ENCODE measurements at regions not wholly inside any gene's neighbourhood (a gene's known extent, or its start where the extent isn't known, plus 50 kb on each side); places are given as distances from the start of the nearest gene placed in this dataset.

DNA sequence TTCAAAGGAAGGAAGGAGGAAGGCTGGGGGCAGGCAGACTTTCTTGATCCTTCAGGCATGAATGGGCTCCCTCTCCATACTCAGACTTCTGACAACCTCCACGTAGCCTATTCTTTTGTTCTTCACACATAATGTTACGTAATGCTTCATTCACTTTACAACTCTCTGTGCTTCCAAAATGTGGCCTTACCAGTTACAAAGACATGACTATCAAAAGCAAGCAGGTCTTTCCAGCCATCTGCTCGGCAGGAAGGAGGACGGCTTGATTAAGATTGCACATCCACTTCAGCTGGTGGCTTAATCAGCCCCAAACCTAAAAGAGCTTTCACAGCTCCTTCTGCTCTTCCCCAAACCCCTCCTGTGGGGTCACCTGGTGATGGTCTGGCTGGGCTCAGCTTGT, 263.2 kb downstream of the XXYLT1 start:
- no peak overlapping the region for H3K27ac ChIP-seq
- no peak for TF ChIP-seq ZFX (IDR thresholded peaks at IDR 0.05)
- TF ChIP-seq, protein P1, sequence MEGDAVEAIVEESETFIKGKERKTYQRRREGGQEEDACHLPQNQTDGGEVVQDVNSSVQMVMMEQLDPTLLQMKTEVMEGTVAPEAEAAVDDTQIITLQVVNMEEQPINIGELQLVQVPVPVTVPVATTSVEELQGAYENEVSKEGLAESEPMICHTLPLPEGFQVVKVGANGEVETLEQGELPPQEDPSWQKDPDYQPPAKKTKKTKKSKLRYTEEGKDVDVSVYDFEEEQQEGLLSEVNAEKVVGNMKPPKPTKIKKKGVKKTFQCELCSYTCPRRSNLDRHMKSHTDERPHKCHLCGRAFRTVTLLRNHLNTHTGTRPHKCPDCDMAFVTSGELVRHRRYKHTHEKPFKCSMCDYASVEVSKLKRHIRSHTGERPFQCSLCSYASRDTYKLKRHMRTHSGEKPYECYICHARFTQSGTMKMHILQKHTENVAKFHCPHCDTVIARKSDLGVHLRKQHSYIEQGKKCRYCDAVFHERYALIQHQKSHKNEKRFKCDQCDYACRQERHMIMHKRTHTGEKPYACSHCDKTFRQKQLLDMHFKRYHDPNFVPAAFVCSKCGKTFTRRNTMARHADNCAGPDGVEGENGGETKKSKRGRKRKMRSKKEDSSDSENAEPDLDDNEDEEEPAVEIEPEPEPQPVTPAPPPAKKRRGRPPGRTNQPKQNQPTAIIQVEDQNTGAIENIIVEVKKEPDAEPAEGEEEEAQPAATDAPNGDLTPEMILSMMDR (conservative IDR thresholded peaks at IDR 0.05) = no peak

DNA sequence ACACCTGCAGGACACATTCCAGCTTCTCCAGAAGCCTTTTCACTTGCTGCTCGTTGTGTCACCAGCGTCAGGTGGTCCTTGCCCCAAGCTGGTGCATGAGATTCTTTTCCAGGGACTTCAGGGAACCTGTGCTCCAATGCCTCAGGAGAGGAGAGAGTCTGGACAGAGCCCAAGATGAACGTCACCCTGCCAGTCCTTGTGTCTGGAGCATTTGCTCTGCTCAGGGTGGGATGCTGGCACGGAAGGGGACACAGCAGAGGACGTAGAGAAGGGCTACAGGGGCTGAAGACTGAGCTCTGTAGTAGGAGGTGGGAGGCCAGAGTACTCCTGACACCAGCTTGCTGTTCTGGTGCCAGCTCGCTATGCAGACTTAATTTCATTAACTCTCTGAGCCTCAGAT, 262.1 kb downstream of the XXYLT1 start:
- no peak overlapping the region for H3K27ac ChIP-seq
- TF ChIP-seq ZFX (IDR thresholded peaks at IDR 0.05) = no peak
- TF ChIP-seq, protein P1 (conservative IDR thresholded peaks at IDR 0.05) = no peak

DNA sequence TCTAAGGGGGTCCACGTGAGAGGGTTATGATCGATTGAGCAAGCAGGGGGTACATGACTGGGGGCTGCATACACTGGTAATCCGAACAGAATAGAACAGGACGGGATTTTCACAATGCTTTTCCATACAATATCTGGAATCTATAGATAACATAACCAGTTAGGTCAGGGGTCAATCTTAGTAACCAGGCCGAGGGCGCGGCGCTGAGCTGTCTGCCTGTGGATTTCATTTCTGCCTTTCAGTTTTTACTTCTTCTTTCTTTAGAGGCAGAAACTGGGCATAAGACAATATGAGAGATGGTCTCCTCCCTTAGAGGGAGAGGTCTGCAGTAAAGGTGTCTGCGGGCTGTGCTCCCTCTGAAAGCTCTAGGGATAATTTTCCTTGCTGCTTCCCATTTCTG, 261.3 kb downstream of the XXYLT1 start:
- no peak for TF ChIP-seq ZFX (IDR thresholded peaks at IDR 0.05)
- TF ChIP-seq, protein P1 (conservative IDR thresholded peaks at IDR 0.05) = no peak
- no peak overlapping the region for H3K27ac ChIP-seq

DNA sequence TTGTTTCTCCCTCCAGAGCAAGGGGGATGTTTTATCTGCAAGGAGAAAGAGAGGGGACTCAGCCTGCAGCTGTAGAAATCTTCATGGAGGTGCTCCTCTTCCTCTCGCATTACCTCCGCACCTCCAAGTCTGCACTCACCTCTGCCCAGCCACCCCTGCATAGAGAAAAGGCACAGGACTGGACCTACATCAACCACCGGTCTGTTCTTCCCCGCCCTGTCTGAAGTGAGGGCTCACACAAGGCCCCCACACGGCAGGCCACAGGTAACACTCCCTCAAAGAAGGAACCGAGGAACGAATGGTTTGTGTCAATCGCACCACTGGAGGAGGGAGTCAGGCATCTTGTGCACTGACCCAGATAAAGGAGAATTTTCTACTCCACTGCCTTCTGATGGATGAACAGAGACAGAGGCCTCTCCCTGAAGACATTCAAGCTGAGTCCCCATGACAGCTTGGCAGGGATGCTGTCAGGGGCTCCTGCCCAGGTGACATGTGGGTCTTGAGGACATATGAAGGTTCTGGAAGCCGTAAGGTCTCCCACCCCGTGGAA, 260.3 kb downstream of the XXYLT1 start:
- TF ChIP-seq ZFX (IDR thresholded peaks at IDR 0.05) = no peak
- TF ChIP-seq, protein P1 (conservative IDR thresholded peaks at IDR 0.05) = no peak
- H3K27ac ChIP-seq = no peak overlapping the region

DNA sequence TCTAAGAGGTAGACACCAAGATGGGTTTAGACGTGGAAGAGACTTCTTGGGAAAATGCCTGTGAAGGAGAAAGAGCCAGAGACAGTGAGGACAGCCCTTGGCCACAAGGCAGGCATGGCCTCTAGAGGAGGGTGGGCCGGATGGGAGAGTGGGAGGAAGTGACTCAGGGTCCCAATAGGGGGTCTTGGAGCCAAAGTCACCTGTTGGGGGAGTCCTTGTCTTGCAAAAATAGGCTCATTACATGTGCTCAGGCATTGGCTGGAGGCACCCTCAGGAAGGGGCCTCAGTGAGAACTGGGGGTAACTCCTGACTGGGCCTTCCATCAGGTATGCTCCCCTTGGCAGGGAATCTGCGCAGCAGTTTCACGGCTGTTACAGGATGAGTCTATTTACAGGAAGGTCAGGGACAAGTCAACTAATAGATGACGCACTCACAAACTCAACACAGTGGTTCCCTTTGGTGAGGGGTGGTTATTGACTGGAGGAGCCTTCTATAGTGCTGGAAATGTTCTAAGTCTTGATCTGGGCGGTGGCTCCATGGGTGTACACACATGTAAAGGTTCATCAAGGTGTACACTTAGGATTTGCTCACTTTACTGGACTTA, 259.6 kb downstream of the XXYLT1 start:
- TF ChIP-seq ZFX (IDR thresholded peaks at IDR 0.05) = no peak
- TF ChIP-seq, protein P1 (conservative IDR thresholded peaks at IDR 0.05) = no peak

DNA sequence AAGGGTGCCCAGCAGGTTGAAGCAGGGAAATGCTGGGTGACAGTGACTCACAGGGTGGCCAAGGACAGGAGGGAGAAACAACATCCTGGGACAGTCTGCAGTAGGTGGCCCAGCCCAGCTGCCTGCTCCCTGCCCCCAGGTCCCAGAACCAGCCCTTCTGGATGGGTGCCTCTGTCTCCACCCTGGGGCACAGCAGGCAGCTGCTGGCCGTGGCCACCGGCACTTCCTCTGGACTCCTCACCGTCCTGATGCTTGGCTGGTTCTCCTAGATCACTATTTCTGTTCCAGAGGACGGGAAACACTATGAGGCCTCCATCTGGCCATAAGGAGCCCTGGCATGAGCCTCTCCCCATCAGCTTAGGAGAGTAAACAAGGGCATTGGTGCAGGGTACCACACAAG, 258.9 kb downstream of the XXYLT1 start:
- H3K27ac ChIP-seq = no peak overlapping the region
- TF ChIP-seq, protein P1 (conservative IDR thresholded peaks at IDR 0.05) = no peak
- TF ChIP-seq ZFX (IDR thresholded peaks at IDR 0.05) = no peak

More for the DNA sequence above, 259.6 kb downstream of the XXYLT1 start:
- H3K27ac ChIP-seq = no peak overlapping the region

DNA sequence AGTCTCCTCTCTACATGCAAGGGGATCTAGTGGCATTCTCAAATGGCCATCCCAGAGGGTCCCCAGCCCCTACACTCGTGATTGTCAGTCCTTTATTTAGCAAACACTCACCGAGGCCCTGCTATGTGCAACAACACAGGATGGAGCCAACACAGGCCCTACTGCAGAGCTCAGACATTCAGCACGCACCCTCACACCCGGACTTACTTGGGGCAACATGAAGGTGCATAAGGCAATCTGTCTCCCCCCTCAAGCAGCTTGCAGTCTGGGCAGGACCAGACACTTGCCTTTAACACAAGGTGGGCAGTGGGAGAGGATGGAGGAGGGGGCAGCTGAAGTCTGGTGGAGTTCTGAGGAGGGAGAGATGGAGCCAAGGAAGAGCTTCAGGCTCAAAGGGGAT, 258.4 kb downstream of the XXYLT1 start:
- TF ChIP-seq, protein P1 (conservative IDR thresholded peaks at IDR 0.05) = no peak
- no peak for TF ChIP-seq ZFX (IDR thresholded peaks at IDR 0.05)
- no peak overlapping the region for H3K27ac ChIP-seq

Data from C4-2B (cell line).